GM04504 (cell line): ENCODE measurements at regions not wholly inside any gene's neighbourhood (a gene's known extent, or its start where the extent isn't known, plus 50 kb on each side); places are given as distances from the start of the nearest gene placed in this dataset.
"Not testable (repeated sequence)": the region's sequence is repeated elsewhere in the genome, so short reads cannot be mapped to it uniquely, and the experiment has no call there.

Source experiments
- DNase-seq: peaks from one replicate; pipeline ENCODE4 v3.0.0-alpha.2; 2012; ENCODE audit warnings: low read depth

DNA sequence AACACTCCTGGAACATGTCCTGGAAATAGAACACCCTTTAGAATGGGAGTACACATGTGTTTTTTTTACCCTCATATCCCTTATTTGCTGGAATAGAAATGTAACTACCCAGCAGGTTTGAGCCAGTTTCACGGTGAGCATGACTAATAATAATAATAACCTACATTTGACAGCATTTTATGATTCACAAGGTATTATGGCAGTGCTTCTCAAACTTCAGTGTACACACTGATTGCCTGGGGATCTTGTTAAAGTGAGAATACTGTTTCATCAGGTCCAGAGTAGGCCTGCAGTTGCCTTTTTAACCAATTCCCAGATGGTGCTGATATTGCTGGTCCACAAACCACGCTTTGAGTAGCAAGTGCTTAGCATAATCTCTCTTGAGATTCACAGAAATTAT, 63.9 kb downstream of the NFKBIZ start:
- DNase-seq: no peak

DNA sequence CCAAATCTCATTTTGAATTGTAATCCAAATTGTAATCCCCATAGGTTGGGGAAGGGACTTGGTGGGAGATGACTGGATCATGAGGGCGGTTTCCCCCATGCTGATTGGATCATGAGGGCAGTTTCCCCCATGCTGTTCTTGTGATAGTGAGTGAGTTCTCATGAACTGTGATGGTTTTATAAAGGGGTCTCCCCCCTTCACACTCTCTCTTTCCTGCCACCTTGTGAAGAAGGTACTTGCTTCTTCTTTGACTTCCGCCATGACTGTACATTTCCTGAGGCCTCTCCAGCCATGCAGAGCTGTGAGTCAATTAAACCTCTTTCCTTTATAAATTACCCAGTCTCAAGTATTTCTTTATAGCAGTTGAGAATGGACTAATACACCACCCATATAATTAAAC, 68.4 kb downstream of the NFKBIZ start:
- not testable (repeated sequence) for DNase-seq

DNA sequence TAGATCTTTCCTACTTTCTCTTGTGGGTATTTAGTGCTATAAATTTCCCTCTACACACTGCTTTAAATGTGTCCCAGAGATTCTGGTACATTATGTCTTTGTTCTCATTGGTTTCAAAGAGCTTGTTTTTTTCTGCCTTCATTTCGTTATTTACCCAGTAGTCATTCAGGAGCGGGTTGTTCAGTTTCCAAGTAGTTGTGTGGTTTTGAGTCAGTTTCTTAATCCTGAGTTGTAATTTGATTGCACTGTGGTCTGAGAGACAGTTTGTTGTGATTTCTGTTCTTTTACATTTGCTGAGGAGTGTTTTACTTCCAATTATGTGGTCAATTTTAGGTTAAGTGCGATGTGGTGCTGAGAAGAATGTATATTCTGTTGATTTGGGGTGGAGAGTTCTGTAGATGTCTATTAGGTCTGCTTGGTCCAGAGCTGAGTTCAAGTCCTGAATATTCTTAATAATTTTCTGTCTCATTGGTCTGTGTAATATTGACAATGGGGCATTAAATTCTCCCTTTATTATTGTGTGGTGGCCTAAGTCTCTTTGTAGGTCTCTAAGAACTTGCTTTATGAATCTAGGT, 72.9 kb downstream of the NFKBIZ start:
- not testable (repeated sequence) for DNase-seq

DNA sequence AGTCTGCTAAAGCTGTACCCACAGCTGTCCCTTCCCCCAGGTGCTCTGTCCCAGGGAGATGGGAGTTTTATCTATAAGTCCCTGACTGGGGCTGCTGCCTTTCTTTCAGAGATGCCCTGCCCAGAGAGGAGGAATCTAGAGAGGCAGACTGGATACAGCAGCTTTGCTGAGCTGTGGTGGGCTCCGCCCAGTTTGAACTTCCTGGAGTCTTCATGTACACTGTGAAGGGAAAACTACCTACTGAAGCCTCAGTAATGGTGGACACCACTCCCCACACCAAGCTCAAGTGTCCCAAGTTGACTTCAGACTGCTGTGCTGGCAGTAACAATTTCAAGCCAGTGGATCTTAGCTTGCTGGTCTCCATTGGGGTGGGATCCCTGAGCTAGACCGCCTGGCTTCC, 75.3 kb downstream of the NFKBIZ start:
- DNase-seq: not testable (repeated sequence)

DNA sequence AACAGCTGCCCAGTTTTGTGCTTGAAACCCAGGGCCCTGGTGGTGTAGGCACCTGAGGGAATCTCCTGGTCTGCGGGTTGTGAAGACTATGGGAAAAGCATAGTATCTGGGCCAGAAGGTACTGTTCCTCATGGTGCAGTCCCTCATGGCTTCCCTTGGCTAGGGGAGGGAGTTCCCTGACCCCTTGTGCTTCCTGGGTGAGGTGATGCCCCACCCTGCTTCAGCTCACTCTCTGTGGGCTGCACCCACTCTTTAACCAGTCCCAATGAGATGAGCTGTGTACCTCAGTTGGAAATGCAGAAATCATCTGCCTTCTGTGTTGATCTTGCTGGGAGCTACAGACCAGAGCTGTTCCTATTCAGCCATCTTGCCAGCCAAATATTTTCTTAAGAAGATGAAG, 75.8 kb downstream of the NFKBIZ start:
- DNase-seq: not testable (repeated sequence)

DNA sequence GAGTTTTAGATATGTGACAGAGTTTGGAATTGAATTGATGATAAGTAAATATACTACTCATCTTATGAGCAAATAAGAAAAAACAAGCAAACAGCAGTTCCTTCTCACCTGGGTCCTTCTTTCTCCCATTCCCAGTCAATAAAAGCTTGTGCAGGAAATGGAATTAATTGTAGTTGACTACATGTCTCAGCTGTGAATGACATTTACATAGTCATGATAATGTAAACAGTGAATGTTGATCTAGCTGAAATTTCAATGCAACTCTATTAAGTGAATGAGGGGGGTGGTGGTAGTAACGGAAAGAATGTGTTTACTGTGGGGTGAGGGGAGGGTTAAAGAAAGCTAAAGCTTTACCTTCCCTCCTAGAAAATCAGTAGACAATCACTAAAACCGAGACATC, 76.2 kb downstream of the NFKBIZ start:
- no peak for DNase-seq

DNA sequence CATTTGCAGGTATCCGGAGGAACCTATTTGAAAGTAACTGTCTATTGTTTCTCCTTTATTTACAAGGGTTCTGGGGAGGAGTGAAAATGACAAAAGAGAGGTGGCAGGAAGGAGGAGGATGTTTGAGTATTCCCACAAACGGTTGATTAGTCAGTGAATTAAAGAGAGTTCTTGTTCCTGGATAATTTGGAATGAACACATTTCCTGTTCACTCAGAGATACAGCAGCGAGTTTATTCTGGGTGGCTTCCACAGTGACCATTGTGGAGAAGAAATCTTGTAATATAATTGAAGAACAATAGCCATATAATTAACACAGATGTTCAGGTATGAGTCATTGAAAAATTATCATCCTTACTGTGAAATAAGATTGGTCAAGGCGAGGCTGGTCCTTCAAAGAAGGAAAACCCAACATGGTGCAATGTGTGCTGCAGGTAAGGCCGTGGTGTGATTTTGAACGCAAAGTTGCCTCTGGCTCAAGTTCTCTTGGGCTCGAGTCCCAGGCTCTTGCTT, 77.3 kb downstream of the NFKBIZ start:
- DNase-seq: no peak

DNA sequence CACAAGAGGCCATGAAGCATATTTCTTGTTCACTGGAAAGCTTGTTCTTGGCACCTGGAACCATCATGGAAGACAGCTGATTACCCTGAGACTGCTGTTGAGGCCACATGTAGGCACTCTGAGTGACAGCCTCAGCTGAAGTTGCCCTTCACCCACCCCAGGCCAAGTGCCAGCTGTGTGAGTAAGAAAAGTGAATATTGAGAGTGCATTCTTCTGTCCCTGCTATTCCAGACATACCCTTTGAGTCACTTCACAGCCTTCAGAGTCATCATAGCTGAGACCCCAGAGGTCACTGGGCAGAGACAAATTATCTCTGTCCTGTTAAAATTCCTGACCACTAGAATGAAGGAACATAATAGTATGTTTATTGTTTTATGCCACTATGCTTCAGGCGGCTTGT, 79.6 kb downstream of the NFKBIZ start:
- DNase-seq: no peak

DNA sequence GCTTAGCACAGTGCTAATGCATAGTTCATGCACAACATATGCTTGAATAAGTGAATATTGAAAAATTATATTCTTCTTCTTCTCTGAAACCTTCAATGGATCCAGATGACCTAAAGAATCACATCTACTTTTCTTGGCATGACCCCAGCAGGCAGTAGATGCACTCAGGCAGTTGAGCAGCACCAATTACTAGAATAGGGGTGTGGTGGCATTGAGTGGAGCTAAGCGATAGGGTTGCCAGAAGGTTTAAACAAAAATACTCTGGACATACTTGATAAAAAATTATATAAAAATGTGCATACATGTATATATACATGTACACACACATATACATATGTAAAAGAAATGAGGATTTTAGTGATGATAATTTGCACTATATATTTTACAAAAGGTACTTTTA, 81.8 kb downstream of the NFKBIZ start:
- no peak for DNase-seq

DNA sequence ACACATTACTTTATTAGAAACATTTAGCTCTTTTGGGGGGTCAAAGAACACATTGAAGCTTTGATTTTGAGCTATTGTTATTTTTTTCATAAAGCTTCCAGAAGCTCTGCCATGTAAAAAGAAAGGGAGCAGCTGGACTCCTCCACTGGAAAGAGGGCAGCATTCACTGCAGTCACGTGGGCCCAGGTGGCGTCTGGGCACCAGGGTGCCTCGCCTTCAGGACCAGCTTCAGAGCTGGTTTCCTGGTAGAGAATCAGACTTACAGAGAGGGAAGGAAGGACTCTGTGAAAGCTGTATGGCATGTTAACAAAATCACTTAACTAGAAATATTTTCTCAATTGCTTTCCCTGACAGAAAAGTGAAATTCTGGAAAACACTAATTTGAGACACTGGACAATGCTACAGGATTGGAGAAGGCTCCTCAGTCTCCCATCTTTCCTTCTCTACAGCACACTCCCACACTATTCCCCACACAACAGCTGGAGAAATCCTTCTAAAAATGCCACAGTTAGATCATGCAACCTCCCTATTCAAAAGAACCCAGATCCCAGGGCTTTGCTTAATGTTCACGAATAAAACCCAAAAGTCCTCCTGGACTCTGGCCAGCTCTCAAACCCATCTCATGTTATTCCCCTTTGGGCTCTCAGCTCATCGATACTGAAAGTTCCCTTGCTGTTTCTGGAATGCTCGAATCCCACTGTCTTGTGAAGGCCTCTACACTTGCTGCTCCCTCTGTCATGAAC, 83.2 kb downstream of the NFKBIZ start:
- no peak for DNase-seq

DNA sequence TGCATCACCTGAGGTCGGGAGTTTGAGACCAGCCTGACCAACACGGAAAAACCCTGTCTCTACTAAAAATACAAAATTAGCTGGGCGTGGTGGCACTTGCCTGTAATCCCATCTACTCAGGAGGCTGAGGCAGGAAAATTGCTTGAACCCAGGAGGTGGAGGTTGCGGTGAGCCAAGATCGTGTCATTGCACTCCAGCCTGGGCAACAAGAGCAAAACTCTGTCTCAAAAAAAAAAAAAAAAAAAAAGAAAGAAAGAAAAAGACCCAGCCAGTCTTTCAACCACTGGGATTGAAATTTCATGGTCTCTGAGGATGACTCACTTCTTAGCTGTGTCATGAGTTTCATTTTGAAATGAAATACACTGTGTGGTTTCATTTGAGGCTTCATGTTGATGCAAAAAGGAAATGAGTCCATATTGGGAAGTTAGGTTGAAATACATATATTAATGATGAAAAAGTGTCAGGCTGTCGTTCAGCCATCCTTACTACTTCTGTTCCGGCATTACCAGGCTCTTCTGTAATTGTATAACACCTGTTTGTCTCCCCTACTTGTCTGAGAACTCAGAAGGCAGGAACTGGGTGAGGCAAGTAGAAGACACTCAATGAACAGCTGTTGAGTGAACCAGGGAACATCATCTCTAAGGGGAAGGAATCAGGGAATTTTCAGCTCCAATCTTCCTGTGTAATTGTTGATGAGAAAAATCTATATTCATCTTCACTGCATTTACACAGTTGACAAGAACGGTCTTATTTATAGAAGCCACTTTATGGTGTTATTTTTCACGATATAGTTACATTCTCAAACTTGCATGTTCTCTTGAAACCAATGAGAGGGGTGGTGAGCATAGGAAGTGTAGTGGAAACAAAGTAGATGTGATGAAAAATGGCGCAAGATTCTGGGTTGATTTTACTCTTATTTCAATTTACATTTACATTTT, 87.4 kb downstream of the NFKBIZ start:
- DNase-seq: peak; percentile 64

DNA sequence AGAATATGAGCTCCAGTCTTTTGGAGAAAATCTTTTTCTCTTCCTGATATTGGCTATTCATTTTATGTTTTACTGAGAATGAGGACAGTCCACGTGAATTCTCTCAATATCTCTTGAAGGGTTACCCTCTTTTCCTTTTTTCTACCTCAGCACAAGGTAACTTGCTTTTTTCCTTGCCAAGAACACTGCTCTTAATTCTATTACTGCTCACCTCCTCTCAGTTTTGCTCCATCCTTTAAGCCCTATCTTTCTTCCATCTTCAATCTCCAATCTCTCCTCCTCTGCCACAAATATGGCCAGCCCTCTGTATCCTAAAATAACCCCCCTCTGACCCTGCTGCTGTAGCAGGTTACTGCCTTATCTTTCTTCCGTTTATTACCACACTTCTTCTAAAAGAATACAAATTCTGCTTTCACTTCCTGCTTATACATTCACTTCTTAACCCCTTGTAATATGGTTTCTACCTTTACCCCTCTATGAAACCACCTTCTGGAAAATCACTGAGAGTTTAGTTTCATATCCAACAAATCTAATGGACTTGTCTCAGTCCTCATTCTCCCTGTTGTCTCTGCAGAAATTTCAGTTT, 89.0 kb downstream of the NFKBIZ start:
- no peak for DNase-seq

DNA sequence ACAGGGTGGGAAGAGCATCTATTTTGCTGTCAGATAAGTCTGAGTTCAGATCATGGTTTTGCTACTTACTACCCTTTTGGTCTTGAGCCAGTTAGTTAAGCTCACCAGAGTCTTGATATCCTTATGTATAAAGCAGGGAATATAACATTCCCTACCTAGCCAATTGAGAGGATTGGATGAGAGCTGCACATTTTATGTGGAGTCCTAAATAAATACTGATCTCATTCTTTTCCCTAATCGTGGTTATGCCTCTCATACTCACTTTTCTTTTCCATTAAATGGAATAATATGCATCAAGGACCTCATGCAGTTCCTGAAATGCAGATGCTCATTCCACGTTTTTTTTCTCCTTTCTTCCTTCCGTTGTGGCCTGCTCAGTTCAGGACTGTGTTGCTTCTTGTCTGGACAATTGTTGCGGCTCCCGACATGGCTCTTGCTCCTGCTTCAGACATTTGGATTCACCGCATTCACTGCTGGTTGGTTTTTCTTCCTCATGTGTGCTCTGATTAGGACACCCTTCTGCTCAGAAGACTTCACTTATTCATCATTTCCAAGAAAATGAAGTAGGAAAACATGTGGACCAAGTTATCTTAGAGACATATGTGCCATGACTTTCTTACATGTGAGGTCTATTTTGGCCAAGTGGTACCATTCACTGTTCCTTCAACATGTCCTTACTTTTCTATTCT, 90.2 kb downstream of the NFKBIZ start:
- DNase-seq: no peak

DNA sequence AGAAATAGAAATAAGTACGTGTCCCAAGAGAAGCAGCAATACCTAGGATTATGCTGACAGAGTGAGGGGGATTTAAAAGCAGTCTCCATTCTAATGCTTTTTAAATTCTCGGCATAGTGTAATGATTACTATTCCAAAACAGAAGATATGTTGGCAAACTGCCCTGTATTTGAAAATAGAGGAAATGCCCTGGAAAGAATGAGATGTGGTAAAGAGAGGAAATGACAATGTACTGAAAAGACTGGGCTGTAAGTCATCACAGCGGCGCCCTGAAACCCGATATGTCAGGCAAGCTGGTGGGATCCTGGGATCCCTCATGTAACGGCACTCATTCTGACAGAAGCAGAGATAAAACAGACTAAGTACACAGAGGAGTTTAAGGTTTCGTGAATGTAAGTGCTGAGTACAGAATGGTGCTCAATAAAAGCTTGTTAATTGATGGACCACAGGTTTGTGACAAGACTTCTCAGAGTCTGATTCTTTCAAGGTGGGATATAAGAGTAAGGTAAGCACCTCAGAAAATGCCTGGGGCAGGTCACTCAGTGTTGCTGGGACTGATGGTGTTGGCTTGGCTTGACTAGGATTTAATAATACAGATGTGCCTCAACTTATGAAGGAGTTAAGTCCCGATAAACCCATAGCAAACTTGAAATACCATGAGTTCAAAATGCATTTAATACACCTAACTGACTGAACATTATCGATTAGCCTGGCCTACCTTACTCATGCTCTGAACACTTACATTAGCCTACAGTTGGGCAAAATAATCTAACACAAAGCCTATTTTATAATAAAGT, 91.4 kb downstream of the NFKBIZ start:
- DNase-seq: peak; percentile 76

DNA sequence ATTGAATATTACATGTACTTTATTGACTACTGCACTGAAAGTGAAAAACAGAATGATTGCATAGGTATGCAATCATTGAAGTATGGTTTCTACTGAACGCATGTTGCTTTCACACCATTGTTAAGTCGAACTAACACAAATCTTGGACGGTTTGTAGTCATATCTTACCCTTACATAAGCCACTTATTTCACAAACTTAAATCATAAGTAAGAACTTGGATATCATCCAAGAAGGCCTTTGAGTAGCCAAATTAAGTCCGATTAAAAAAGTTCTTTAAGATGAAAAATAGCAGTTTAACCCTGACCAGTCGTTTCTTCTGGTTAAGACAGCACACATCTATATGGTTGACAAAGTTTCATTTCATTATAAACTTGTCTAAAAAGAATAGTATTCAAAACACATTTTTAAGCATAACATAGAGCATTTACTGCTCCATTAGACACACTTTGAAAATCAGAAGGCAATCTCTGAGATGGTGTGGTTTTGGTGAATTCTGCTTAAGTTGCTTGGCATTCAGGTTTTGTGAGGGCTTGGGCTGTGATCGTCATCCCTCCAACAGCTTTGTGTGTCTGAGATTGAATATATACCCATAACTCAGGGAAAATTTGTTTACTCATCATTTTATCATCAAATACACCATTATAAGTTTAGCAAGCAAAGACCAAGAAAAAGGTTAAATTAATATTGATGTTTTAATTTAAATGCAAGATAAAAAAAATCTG, 92.2 kb downstream of the NFKBIZ start:
- no peak for DNase-seq

DNA sequence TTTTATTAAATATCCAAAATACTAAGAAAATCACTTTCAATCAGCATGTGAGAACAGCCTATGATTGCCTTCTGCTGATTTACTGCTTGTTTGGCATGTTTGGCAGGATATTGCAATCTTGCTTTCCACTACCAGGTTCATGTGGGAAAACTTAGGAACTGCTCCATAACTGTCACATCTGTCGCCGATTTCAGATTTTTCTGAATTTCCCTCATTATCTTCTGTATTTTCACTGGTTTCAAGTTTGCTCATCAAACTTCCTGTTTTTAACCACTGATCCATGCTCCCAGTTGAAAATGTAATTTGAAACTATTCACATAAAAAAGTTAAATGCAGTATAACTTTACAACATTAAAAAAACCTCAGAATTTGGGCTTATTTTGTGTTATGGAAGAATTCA, 93.0 kb downstream of the NFKBIZ start:
- DNase-seq: peak; percentile 29

DNA sequence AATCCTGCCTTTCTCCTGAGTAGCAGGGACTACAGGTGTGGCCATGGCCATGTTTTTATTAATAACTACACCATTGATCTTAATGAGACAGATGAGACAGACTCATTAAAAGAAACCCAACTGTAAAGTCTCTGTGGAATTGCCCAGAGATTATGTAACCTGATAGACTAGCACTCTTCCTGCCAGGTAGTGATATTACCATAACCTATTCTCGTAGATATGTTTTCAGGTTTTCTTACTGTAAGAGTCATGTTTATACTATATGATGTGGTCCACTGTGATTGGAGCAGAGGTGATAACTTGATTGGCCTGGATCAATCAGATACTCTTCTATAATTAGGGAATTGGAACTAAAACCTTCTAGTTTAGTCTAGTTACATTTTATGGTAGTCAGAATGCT, 93.7 kb downstream of the NFKBIZ start:
- no peak for DNase-seq

DNA sequence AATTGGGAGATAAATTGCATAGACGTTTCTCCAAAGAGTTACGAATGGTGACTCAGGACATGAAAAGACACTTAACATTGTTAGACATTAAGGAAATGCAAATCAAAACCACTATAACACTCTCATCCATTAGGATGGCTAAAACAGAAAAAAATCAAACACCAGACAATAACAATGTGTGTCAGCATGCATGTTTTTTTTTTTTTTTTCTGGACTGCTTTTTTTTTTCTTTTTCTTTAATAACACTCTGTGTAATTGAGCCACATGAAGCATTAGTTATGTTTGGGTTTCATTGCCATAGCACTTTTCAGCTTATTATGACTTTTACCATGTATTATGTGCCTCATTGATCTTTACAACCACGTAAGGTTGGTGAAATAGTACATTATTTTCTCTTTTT, 95.0 kb downstream of the NFKBIZ start:
- no peak for DNase-seq

DNA sequence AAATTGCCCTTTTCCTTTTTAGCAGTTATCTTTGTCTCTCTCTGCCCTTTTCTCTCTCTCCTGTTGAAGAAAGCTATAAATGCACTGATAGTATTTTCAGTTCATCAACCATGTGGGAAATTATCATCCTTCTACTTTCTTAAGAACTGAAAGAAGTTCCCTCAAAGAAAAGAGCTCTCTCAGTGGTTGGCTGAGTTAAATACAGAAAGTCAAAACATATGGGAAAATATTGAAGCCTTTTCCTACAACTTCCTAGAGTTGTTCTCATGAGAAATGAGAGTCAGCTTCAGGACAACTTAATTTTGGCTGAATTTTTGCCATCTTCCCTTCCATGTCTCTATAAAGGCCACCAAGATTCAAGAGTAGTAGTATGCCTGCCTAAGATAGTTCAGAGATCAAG, 96.7 kb downstream of the NFKBIZ start:
- no peak for DNase-seq

DNA sequence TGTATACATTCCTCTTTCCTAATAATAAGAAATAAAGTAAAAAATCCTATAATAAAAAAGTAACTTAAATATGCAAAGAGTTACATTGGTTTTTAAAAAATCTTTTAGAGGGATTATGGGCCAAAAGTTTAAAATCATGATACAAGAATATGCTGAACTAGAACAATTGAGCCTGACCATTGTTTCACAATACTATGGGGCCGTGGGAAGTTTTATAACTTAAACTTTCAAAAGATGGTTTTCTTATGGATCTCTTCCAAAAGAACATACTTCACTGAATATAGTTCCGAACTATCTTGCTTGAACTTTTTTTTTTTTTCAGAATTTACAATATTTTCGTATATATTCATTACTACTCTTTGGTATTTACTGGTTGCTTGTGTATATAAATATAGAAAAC, 97.6 kb downstream of the NFKBIZ start:
- no peak for DNase-seq
